Left kidney (tissue), 1 donor: ENCODE measurements at regions not wholly inside any gene's neighbourhood (a gene's known extent, or its start where the extent isn't known, plus 50 kb on each side); places are given as distances from the start of the nearest gene placed in this dataset.

ENCODE experiments used
- DNase-seq: peaks from one replicate; pipeline ENCODE4 v3.0.0-alpha.2; 2013

GRCh38 chr3:102599819-102600576, 165.2 kb downstream of the ZPLD1 start:
- no peak for DNase-seq

GRCh38 chr3:102605153-102605552, 170.3 kb downstream of the ZPLD1 start:
- DNase-seq: no peak

GRCh38 chr3:102608875-102609274, 174.1 kb downstream of the ZPLD1 start:
- no peak for DNase-seq

- DNase-seq: no peak
Measured at GRCh38 chr3:102614021-102614569, 179.3 kb downstream of the ZPLD1 start.

- peak; percentile 21 for DNase-seq
Measured at GRCh38 chr3:102614585-102614984, 179.8 kb downstream of the ZPLD1 start.

GRCh38 chr3:102617381-102617780, 182.6 kb downstream of the ZPLD1 start:
- no peak for DNase-seq

- no peak for DNase-seq
Measured at GRCh38 chr3:102619361-102619760, 184.5 kb downstream of the ZPLD1 start.

GRCh38 chr3:102629943-102630342, 195.1 kb downstream of the ZPLD1 start:
- DNase-seq: no peak

- no peak for DNase-seq
Measured at GRCh38 chr3:102630531-102630930, 195.7 kb downstream of the ZPLD1 start.

GRCh38 chr3:102643546-102643945, 208.7 kb downstream of the ZPLD1 start:
- DNase-seq: no peak

GRCh38 chr3:102646557-102646956, 211.7 kb downstream of the ZPLD1 start:
- DNase-seq: no peak

- DNase-seq: no peak
Measured at GRCh38 chr3:102660653-102661052, 225.8 kb downstream of the ZPLD1 start.

- DNase-seq: no peak
Measured at GRCh38 chr3:102661707-102662497, 227.1 kb downstream of the ZPLD1 start.

- DNase-seq: no peak
Measured at GRCh38 chr3:102662498-102662772, 227.6 kb downstream of the ZPLD1 start.

GRCh38 chr3:102664126-102664525, 229.3 kb downstream of the ZPLD1 start:
- DNase-seq: no peak

- no peak for DNase-seq
Measured at GRCh38 chr3:102665183-102665582, 230.4 kb downstream of the ZPLD1 start.

- no peak for DNase-seq
Measured at GRCh38 chr3:102668247-102668646, 233.4 kb downstream of the ZPLD1 start.

GRCh38 chr3:102670986-102671385, 236.2 kb downstream of the ZPLD1 start:
- no peak for DNase-seq

GRCh38 chr3:102672305-102672704, 237.5 kb downstream of the ZPLD1 start:
- DNase-seq: no peak

GRCh38 chr3:102673271-102674115, 238.7 kb downstream of the ZPLD1 start:
- peak; percentile 79 for DNase-seq

- no peak for DNase-seq
Measured at GRCh38 chr3:102674284-102674683, 239.5 kb downstream of the ZPLD1 start.

- no peak for DNase-seq
Measured at GRCh38 chr3:102676424-102676823, 241.6 kb downstream of the ZPLD1 start.

GRCh38 chr3:102682741-102683140, 247.9 kb downstream of the ZPLD1 start:
- DNase-seq: peak; percentile 69
